SH-SY5Y (cell line): ENCODE measurements at regions not wholly inside any gene's neighbourhood (a gene's known extent, or its start where the extent isn't known, plus 50 kb on each side); places are given as distances from the start of the nearest gene placed in this dataset.

Experiments used
- GATA2 ChIP-seq: IDR thresholded peaks from 2 replicates; pipeline ENCODE4 v1.6.1; 2011; ENCODE audit warnings: mild to moderate bottlenecking, low read depth, low read length
- GATA3 ChIP-seq: IDR thresholded peaks from 2 replicates; pipeline ENCODE4 v1.6.1; 2011; ENCODE audit warnings: low read depth, mild to moderate bottlenecking, low read length, moderate library complexity

DNA sequence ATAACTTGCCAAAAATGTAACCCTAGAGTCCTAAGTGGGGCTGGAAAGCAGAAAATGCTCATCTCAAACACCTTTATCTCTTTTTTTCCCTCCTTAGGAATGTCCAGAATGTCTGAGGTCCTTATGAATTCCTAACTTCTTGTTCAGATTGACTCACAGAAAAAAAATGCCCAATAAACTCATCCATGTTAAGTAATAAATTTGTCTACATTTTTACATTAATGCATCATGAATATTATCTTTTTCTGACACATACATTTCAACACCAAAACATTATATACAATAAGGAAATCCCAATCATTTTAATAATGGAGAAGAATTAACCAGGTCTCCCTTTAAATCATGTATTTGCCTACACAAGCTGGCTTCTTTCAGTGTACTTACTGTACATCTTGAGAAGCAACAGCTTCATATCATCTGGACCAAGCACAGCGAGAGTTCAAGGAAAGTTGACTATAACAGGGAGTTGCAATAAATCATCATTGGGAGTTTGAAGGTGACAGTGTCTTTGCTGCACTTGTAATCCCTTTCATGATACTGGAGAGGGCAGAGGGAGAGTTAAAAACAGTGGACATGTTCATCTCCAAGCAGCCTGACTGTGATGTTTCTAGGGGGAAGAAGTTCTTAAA, 565.2 kb downstream of the LTN1 start:
- TF ChIP-seq GATA2 (no peak), GATA3 (no peak)
